MCF 10A (cell line): ENCODE measurements at regions not wholly inside any gene's neighbourhood (a gene's known extent, or its start where the extent isn't known, plus 50 kb on each side); places are given as distances from the start of the nearest gene placed in this dataset.

Experiments
- BruUV-seq: library from RNA; stranded (reverse); fragments of 400-500 nt; replicated peaks from 2 replicates; lab custom pipeline; 2021; lab: Mats Ljungman, UMichigan
- CTCF ChIA-PET: fragments of 300-600 bp; sonication (Branson Sonifier 250); formaldehyde crosslinking; extraction: SDS; loops from one replicate; lab custom pipeline; 2021; ENCODE audit warnings: antibody characterized with exemption, inconsistent platforms; lab: Yijun Ruan, JAX
- POLR2A ChIA-PET: fragments of 300-600, 350-650 bp; sonication (Branson Sonifier 250); formaldehyde crosslinking; extraction: SDS; loops from one replicate; lab custom pipeline; 2020; ENCODE audit warnings: antibody characterized with exemption, inconsistent platforms; lab: Yijun Ruan, JAX
- DNase-seq: peaks from one replicate; pipeline ENCODE4 v3.0.0-alpha.2; 2018; ENCODE audit not compliant: unreplicated experiment
- H3K27ac Mint-ChIP-seq: one replicate; pipeline ENCODE4 v1.8.0; 2022; ENCODE audit warnings: mild to moderate bottlenecking, low read depth, mixed read lengths; ENCODE audit not compliant: unreplicated experiment
- H3K27me3 Mint-ChIP-seq: one replicate; pipeline ENCODE4 v1.8.0; 2022; ENCODE audit warnings: mixed read lengths; ENCODE audit not compliant: insufficient read depth, unreplicated experiment
- H3K36me3 Mint-ChIP-seq: one replicate; pipeline ENCODE4 v1.8.0; 2022; ENCODE audit warnings: mild to moderate bottlenecking, moderate library complexity, mixed read lengths; ENCODE audit not compliant: insufficient read depth, unreplicated experiment
- H3K4me1 Mint-ChIP-seq: one replicate; pipeline ENCODE4 v1.8.0; 2022; ENCODE audit warnings: mixed read lengths; ENCODE audit not compliant: insufficient read depth, unreplicated experiment
- H3K4me3 Mint-ChIP-seq: one replicate; pipeline ENCODE4 v1.8.0; 2022; ENCODE audit warnings: mild to moderate bottlenecking, moderate library complexity, mixed read lengths; ENCODE audit not compliant: unreplicated experiment
- H3K9me3 Mint-ChIP-seq: one replicate; pipeline ENCODE4 v1.8.0; 2022; ENCODE audit warnings: mixed read lengths; ENCODE audit not compliant: unreplicated experiment
- CTCF ChIP-seq: fragments of 200-600 bp; IDR thresholded peaks from one replicate; pipeline ENCODE4 v1.8.0; 2022; ENCODE audit warnings: antibody characterized with exemption, mild to moderate bottlenecking; ENCODE audit not compliant: unreplicated experiment
- intact Hi-C: fragments of 100-400 bp; cut with micrococcal nuclease; formaldehyde crosslinking; loops from 2 replicates; pipeline ENCODE4 v1.14.1; 2022

- peaks cover 6% of the 10 kb centered on the region for H3K9me3 Mint-ChIP-seq
- BruUV-seq: no TSS peak
- H3K4me1 Mint-ChIP-seq: peaks cover 6% of the 10 kb centered on the region
- no peaks in the 10 kb centered on the region for H3K36me3 Mint-ChIP-seq
- POLR2A ChIA-PET: no interaction called here
- intact Hi-C loops: no loop called here
- peak; percentile 7 for DNase-seq
- no peak overlapping the region for H3K4me3 Mint-ChIP-seq
- CTCF ChIA-PET: no interaction called here
- no peak overlapping the region for H3K27ac Mint-ChIP-seq
- H3K27me3 Mint-ChIP-seq: no peaks in the 10 kb centered on the region
- TF ChIP-seq CTCF: no peak
Measured at GRCh38 chr3:110246796-110247376, 824.7 kb upstream of the NECTIN3 start.

GRCh38 chr3:110248666-110249065 lies 823.0 kb upstream of the NECTIN3 start:
- POLR2A ChIA-PET: no interaction called here
- no peak overlapping the region for H3K27ac Mint-ChIP-seq
- no peak for TF ChIP-seq CTCF

GRCh38 chr3:110253794-110254193 lies 817.8 kb upstream of the NECTIN3 start:
- Mint-ChIP-seq H3K36me3 (no peaks in the 10 kb centered on the region), H3K9me3 (no peaks in the 10 kb centered on the region), H3K27me3 (no peaks in the 10 kb centered on the region), H3K4me3 (no peak overlapping the region), H3K27ac (no peak overlapping the region), H3K4me1 (no peaks in the 10 kb centered on the region)
- intact Hi-C loops: no loop called here
- ChIA-PET CTCF (interaction anchor here (0.6 kb wide), 1 partner anchor 88 kb away, joined by 4 read pairs; no protein-coding TSS in a partner anchor), POLR2A (no interaction called here)
- no peak for TF ChIP-seq CTCF
- no TSS peak for BruUV-seq
- no peak for DNase-seq

More at GRCh38 chr3:110248666-110249065, 823.0 kb upstream of the NECTIN3 start:
- no peaks in the 10 kb centered on the region for H3K36me3 Mint-ChIP-seq
- intact Hi-C loops: no loop called here
- H3K4me1 Mint-ChIP-seq: peaks cover 3% of the 10 kb centered on the region
- no peak overlapping the region for H3K4me3 Mint-ChIP-seq
- no TSS peak for BruUV-seq
- no peak for DNase-seq
- H3K27me3 Mint-ChIP-seq: no peaks in the 10 kb centered on the region
- CTCF ChIA-PET: no interaction called here
- peaks cover 6% of the 10 kb centered on the region for H3K9me3 Mint-ChIP-seq

- ChIA-PET CTCF (no interaction called here), POLR2A (no interaction called here)
- H3K4me1 Mint-ChIP-seq: no peaks in the 10 kb centered on the region
- no peak overlapping the region for H3K27ac Mint-ChIP-seq
- no TSS peak for BruUV-seq
- no peak for TF ChIP-seq CTCF
- H3K36me3 Mint-ChIP-seq: peaks cover 5% of the 10 kb centered on the region
- no peak overlapping the region for H3K4me3 Mint-ChIP-seq
- intact Hi-C loops: no loop called here
- no peak for DNase-seq
- no peaks in the 10 kb centered on the region for H3K27me3 Mint-ChIP-seq
- H3K9me3 Mint-ChIP-seq: no peaks in the 10 kb centered on the region
Measured at GRCh38 chr3:110254591-110254990, 817.0 kb upstream of the NECTIN3 start.
